ENCODE measurements at regions not wholly inside any gene's neighbourhood (a gene's known extent, or its start where the extent isn't known, plus 50 kb on each side); places are given as distances from the start of the nearest gene placed in this dataset.

DNA sequence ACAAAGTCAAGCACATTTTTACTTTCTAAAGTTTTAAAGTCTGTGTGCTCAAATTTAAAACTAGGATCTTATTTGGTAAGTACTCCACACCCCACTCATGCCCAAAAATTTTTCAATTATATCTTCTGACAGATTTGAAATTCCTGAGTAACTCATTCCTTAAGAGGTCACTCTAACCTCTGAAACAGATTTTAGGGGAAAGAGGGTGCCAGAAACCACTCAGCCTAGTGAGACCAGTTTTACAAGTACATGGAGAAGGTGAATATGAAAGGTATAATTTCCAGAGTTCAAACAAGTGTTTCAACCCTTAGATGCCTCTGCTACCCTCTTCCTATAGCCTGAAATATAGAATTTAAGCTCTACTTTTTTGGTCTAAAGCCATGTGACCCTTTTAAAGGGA, 79.2 kb downstream of the C7orf25 start:
- TF ChIP-seq, protein P1, sequence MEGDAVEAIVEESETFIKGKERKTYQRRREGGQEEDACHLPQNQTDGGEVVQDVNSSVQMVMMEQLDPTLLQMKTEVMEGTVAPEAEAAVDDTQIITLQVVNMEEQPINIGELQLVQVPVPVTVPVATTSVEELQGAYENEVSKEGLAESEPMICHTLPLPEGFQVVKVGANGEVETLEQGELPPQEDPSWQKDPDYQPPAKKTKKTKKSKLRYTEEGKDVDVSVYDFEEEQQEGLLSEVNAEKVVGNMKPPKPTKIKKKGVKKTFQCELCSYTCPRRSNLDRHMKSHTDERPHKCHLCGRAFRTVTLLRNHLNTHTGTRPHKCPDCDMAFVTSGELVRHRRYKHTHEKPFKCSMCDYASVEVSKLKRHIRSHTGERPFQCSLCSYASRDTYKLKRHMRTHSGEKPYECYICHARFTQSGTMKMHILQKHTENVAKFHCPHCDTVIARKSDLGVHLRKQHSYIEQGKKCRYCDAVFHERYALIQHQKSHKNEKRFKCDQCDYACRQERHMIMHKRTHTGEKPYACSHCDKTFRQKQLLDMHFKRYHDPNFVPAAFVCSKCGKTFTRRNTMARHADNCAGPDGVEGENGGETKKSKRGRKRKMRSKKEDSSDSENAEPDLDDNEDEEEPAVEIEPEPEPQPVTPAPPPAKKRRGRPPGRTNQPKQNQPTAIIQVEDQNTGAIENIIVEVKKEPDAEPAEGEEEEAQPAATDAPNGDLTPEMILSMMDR (IDR thresholded peaks at IDR 0.05), result no peak
- TF ChIP-seq, protein P2, sequence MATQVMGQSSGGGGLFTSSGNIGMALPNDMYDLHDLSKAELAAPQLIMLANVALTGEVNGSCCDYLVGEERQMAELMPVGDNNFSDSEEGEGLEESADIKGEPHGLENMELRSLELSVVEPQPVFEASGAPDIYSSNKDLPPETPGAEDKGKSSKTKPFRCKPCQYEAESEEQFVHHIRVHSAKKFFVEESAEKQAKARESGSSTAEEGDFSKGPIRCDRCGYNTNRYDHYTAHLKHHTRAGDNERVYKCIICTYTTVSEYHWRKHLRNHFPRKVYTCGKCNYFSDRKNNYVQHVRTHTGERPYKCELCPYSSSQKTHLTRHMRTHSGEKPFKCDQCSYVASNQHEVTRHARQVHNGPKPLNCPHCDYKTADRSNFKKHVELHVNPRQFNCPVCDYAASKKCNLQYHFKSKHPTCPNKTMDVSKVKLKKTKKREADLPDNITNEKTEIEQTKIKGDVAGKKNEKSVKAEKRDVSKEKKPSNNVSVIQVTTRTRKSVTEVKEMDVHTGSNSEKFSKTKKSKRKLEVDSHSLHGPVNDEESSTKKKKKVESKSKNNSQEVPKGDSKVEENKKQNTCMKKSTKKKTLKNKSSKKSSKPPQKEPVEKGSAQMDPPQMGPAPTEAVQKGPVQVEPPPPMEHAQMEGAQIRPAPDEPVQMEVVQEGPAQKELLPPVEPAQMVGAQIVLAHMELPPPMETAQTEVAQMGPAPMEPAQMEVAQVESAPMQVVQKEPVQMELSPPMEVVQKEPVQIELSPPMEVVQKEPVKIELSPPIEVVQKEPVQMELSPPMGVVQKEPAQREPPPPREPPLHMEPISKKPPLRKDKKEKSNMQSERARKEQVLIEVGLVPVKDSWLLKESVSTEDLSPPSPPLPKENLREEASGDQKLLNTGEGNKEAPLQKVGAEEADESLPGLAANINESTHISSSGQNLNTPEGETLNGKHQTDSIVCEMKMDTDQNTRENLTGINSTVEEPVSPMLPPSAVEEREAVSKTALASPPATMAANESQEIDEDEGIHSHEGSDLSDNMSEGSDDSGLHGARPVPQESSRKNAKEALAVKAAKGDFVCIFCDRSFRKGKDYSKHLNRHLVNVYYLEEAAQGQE (IDR thresholded peaks at IDR 0.05; ENCODE audit: insufficient read depth in 1 of 2, low read depth in 2 of 2, low read length in 1 of 2), result no peak
